ES-I3 (cell line): ENCODE measurements at regions not wholly inside any gene's neighbourhood (a gene's known extent, or its start where the extent isn't known, plus 50 kb on each side); places are given as distances from the start of the nearest gene placed in this dataset.

Experiments
- H3K36me3 ChIP-seq: 2 replicates; pipeline ENCODE4 v1.6.1; 2013; ENCODE audit warnings: mild to moderate bottlenecking, low read length, control low read depth, moderate library complexity; ENCODE audit not compliant: insufficient read depth
- H3K4me1 ChIP-seq: 2 replicates; pipeline ENCODE4 v1.6.1; 2013; ENCODE audit warnings: mild to moderate bottlenecking, control low read depth, low read length; ENCODE audit not compliant: insufficient read depth
- H3K9ac ChIP-seq: 2 replicates; pipeline ENCODE4 v1.6.1; 2013; ENCODE audit warnings: low read depth, mild to moderate bottlenecking, low read length, moderate library complexity
- H3K9me3 ChIP-seq: 2 replicates; pipeline ENCODE4 v1.6.1; 2013; ENCODE audit warnings: mild to moderate bottlenecking, low read length, moderate library complexity; ENCODE audit not compliant: control insufficient read depth, insufficient read depth

DNA sequence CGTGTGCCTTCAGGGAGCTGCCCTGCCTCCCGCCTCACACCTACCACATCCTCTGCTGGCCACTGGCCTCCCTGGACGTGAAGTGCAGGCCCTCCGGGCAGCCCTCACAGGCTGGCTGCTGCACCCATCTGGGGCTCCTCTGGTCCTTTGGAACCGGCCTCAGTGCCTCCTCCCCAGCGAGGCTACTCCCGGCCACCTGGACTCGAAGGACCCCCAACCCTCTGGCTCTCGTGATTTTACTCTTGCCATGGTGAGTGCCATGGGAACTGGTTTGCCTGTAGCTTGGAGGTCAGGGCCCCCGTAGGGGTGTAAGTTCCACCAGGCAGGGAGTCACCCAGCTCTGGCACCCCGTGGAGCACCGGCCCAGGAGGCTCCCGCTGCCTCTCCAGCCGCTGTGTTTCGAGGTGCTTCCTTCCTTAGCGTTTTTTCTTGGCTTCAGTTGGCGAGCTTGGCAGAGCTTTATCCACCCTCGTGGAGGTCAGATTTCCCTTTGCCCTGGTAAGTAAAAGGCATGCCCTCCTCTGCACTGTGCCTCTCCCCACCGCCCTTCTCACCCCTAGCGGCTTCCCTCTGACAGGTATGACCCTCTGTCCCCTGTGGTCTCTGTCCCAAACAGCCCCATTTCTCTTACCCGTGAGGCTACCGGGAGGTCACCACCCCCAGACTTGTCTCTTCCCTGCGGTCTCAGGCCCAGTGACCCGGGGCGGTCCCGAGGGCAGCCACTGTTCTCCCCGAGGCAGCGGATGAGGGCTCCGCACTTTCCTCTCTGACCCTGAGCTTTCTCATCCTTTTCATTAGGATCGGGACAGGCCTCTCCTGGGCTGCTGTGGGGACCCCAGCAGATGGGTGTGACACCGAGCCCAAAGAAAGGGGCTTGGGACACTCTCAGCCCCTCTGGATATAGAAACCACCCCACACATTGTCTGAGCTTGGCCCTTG lies 203.1 kb upstream of the C14orf180 start:
- Histone ChIP-seq H3K9ac (no peak overlapping the region), H3K36me3 (no peaks in the 10 kb centered on the region), H3K9me3 (no peaks in the 10 kb centered on the region; the same call in 1 of the 2 replicates), H3K4me1 (no peaks in the 10 kb centered on the region)

- Histone ChIP-seq H3K36me3 (no peaks in the 10 kb centered on the region), H3K9me3 (no peaks in the 10 kb centered on the region; the same call in 1 of the 2 replicates), H3K9ac (no peak overlapping the region), H3K4me1 (no peaks in the 10 kb centered on the region)
Measured at GRCh38 chr14:104377256-104377655, 202.3 kb upstream of the C14orf180 start.

GRCh38 chr14:104378698-104379113 lies 200.9 kb upstream of the C14orf180 start:
- no peaks in the 10 kb centered on the region for H3K36me3 ChIP-seq
- H3K4me1 ChIP-seq: no peaks in the 10 kb centered on the region
- H3K9ac ChIP-seq: no peak overlapping the region
- no peaks in the 10 kb centered on the region; the same call in 1 of the 2 replicates for H3K9me3 ChIP-seq

- H3K4me1 ChIP-seq: no peaks in the 10 kb centered on the region
- H3K9me3 ChIP-seq: no peaks in the 10 kb centered on the region; the same call in 1 of the 2 replicates
- H3K36me3 ChIP-seq: no peaks in the 10 kb centered on the region
- H3K9ac ChIP-seq: no peak overlapping the region
Measured at GRCh38 chr14:104382361-104383087, 197.0 kb upstream of the C14orf180 start.

GRCh38 chr14:104383088-104383995 lies 196.2 kb upstream of the C14orf180 start:
- H3K36me3 ChIP-seq: no peaks in the 10 kb centered on the region
- no peak overlapping the region for H3K9ac ChIP-seq
- H3K4me1 ChIP-seq: no peaks in the 10 kb centered on the region
- H3K9me3 ChIP-seq: no peaks in the 10 kb centered on the region; the same call in 1 of the 2 replicates

- Histone ChIP-seq H3K9ac (no peak overlapping the region), H3K4me1 (no peaks in the 10 kb centered on the region), H3K36me3 (no peaks in the 10 kb centered on the region), H3K9me3 (no peaks in the 10 kb centered on the region; the same call in 1 of the 2 replicates)
Measured at GRCh38 chr14:104383996-104384775, 195.4 kb upstream of the C14orf180 start.

DNA sequence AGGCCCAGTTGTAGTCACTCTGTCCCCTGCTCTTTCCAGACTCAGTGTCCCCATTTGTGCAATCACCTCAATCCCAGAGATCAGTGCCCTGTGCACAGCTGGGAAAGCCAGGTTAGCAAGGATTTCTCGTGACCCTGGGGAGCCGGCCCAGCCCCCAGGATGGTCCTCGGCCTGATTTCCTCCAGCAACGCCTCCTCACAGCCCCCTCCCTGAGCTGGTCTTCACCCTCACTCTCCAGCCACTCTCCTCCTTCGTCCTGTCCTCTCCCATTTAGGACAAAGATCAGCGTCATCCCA lies 194.8 kb upstream of the C14orf180 start:
- Histone ChIP-seq H3K36me3 (no peaks in the 10 kb centered on the region), H3K9ac (no peak overlapping the region), H3K4me1 (no peaks in the 10 kb centered on the region), H3K9me3 (no peaks in the 10 kb centered on the region; the same call in 1 of the 2 replicates)

GRCh38 chr14:104385111-104385510 lies 194.5 kb upstream of the C14orf180 start:
- Histone ChIP-seq H3K36me3 (no peaks in the 10 kb centered on the region), H3K9ac (no peak overlapping the region), H3K4me1 (no peaks in the 10 kb centered on the region), H3K9me3 (no peaks in the 10 kb centered on the region; the same call in 1 of the 2 replicates)

GRCh38 chr14:104385531-104386101 lies 193.9 kb upstream of the C14orf180 start:
- Histone ChIP-seq H3K9ac (no peak overlapping the region), H3K9me3 (no peaks in the 10 kb centered on the region; the same call in 1 of the 2 replicates), H3K4me1 (no peaks in the 10 kb centered on the region), H3K36me3 (no peaks in the 10 kb centered on the region)

GRCh38 chr14:104386151-104386841 lies 193.3 kb upstream of the C14orf180 start:
- Histone ChIP-seq H3K9me3 (no peaks in the 10 kb centered on the region), H3K36me3 (no peaks in the 10 kb centered on the region), H3K4me1 (no peaks in the 10 kb centered on the region), H3K9ac (no peak overlapping the region)

DNA sequence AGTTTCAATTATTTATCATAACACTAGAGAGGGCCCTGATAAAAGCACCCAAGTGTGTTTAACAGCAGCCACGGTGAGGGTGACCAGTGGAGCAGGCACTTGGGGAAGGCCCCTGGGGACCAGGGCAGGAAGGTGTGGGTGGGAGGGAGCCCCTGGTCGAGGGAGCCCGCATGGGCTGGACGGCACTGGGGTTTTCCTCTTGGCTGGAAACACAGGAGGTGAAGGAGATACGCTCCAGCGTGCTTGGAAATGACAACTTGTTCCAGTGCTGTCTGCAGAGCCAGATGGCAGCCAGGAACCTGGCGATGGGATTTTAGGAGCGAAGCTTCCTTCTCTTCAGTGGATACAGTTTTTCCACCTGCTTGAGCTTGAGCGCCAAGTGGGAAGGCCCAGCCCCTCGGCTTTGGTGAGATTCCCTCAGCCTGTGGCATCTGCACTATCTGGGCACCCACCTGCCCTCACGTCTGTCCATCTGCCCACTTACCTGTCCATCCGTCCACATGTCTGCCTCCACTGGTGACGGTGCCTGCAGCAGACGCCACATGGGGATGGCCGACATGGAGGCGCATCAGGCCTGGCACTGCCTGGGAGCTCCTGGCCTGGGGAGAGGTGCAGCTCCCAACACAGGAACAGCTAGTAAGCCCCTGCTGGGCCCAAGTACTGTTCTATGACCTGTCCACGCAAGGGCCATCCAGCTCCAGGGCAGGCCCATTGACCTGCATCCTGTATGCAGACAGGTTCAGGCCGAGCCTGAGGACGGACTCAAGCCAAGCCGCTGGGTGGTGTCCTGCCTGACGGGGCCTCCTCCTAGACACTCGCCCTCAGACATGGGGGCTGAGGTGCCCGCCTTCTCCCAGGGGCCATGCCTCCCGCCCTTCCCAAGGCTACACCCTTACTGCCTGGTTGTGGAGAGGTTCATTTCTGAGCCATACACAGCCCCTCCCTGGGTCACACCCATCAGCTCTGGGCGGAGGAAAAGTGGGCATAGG lies 192.2 kb upstream of the C14orf180 start:
- no peaks in the 10 kb centered on the region for H3K4me1 ChIP-seq
- no peaks in the 10 kb centered on the region for H3K36me3 ChIP-seq
- H3K9ac ChIP-seq: no peak overlapping the region
- H3K9me3 ChIP-seq: no peaks in the 10 kb centered on the region

DNA sequence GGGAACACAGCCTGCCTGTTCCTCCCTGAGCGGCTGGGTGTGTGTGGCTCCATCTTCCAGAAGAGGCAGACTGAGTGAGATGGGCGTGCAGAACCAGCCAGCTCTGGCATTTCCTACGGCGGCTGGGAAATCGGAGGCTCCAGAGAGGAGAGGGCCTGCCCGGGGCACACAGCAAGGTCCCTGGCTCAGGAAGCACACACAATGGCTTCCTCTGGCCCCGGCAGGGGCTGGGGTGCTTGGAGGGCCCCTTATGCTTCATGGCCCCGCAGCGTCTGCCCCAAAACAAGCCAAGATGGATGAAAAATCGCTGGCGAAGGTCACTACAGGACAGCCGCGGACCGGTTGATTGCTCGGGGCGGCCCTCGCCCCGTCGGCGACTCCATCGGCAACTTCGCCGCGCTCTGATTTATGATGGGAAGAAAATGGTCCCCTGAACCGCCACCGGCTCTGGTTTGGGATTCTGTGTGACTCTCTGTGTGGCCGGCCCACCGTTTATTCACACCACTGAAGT lies 191.5 kb upstream of the C14orf180 start:
- H3K9me3 ChIP-seq: no peaks in the 10 kb centered on the region
- no peaks in the 10 kb centered on the region for H3K36me3 ChIP-seq
- H3K9ac ChIP-seq: no peak overlapping the region
- no peaks in the 10 kb centered on the region for H3K4me1 ChIP-seq
